ENCODE measurements at regions not wholly inside any gene's neighbourhood (a gene's known extent, or its start where the extent isn't known, plus 50 kb on each side); places are given as distances from the start of the nearest gene placed in this dataset.

- TF ChIP-seq GATA2 (IDR thresholded peaks at IDR 0.05; ENCODE audit: low read depth, low read length) = no peak
- TF ChIP-seq GATA3 (IDR thresholded peaks at IDR 0.05; ENCODE audit: low read depth, low read length) = no peak
Measured at GRCh38 chr4:127081041-127081440, 551.7 kb upstream of the INTU start.

Data from SH-SY5Y (cell line).